IMR-90 (cell line): ENCODE measurements at regions not wholly inside any gene's neighbourhood (a gene's known extent, or its start where the extent isn't known, plus 50 kb on each side); places are given as distances from the start of the nearest gene placed in this dataset.

Experiments used
- ATAC-seq: fragments of 200-7000 bp; cut with Tn5 transposase; 2 replicates; pipeline ENCODE4 v1.9.1; 2020; ENCODE audit warnings: low read depth, mild to moderate bottlenecking, moderate library complexity
- BruUV-seq: library from RNA; stranded (reverse); fragments of 400-500 nt; replicated peaks from 2 replicates; lab custom pipeline; 2021; lab: Mats Ljungman, UMichigan
- CTCF ChIA-PET: fragments of 300-600 bp; formaldehyde crosslinking; extraction: SDS; loops from one replicate; lab custom pipeline; 2021; ENCODE audit warnings: antibody characterized with exemption; lab: Yijun Ruan, JAX
- POLR2A ChIA-PET: fragments of 300-600 bp; sonication (Branson Sonifier 250); formaldehyde crosslinking; loops from one replicate; lab custom pipeline; 2022; ENCODE audit warnings: antibody characterized with exemption; ENCODE audit not compliant: unreplicated experiment; lab: Charles Lee
- DNase-seq: peaks from one replicate; pipeline ENCODE4 v3.0.0; 2013
- H2AFZ ChIP-seq: replicated peaks from 2 replicates; pipeline ENCODE3; 2013; ENCODE audit warnings: low read length, mild to moderate bottlenecking; ENCODE audit not compliant: poor library complexity
- H2AK5ac ChIP-seq: 2 replicates; pipeline ENCODE4 v1.6.1; 2013; ENCODE audit warnings: low read depth, low read length, inconsistent platforms
- H2AK9ac ChIP-seq: replicated peaks from 2 replicates; pipeline ENCODE3; 2013; ENCODE audit warnings: mild to moderate bottlenecking, low read depth, low read length, moderate library complexity; ENCODE audit not compliant: poor library complexity
- H2BK120ac ChIP-seq: 2 replicates; pipeline ENCODE4 v1.6.1; 2013; ENCODE audit warnings: low read depth, low read length, inconsistent platforms
- H2BK15ac ChIP-seq: 3 replicates; pipeline ENCODE4 v1.6.1; 2013; ENCODE audit warnings: low read depth, low read length, inconsistent platforms
- H2BK20ac ChIP-seq: 2 replicates; pipeline ENCODE4 v1.6.1; 2013; ENCODE audit warnings: low read depth, mild to moderate bottlenecking, inconsistent platforms, low read length, moderate library complexity
- H2BK5ac ChIP-seq: 2 replicates; pipeline ENCODE4 v1.6.1; 2013; ENCODE audit warnings: mild to moderate bottlenecking, low read depth, low read length, inconsistent platforms; ENCODE audit not compliant: poor library complexity, severe bottlenecking
- H3K14ac ChIP-seq: replicated peaks from 2 replicates; pipeline ENCODE4 v1.6.1; 2013; ENCODE audit warnings: low read depth, low read length, inconsistent platforms
- H3K18ac ChIP-seq: 2 replicates; pipeline ENCODE4 v1.6.1; 2013; ENCODE audit warnings: low read depth, low read length, control low read depth
- H3K23ac ChIP-seq: 2 replicates; pipeline ENCODE4 v1.6.1; 2013; ENCODE audit warnings: low read depth, low read length, inconsistent platforms
- H3K27ac ChIP-seq: 2 replicates; pipeline ENCODE4 v1.5.1; 2013; ENCODE audit warnings: mild to moderate bottlenecking, control low read depth, low read length; ENCODE audit not compliant: insufficient read depth
- H3K27me3 ChIP-seq: 2 replicates; pipeline ENCODE4 v1.6.1; 2013; ENCODE audit warnings: low read length; ENCODE audit not compliant: control insufficient read depth, insufficient read depth
- H3K36me3 ChIP-seq: 2 replicates; pipeline ENCODE4 v1.6.1; 2013; ENCODE audit warnings: low read length, mixed read lengths; ENCODE audit not compliant: control insufficient read depth, insufficient read depth
- H3K4ac ChIP-seq: 2 replicates; pipeline ENCODE4 v1.6.1; 2013; ENCODE audit warnings: low read depth, low read length, inconsistent platforms
- H3K4me1 ChIP-seq: 2 replicates; pipeline ENCODE4 v1.6.1; 2013; ENCODE audit warnings: low read length, mixed read lengths; ENCODE audit not compliant: control insufficient read depth, insufficient read depth
- H3K4me2 ChIP-seq: 2 replicates; pipeline ENCODE4 v1.6.1; 2013; ENCODE audit warnings: low read depth, mild to moderate bottlenecking, control low read depth, low read length, moderate library complexity
- H3K4me3 ChIP-seq: 2 replicates; pipeline ENCODE4 v1.5.1; 2013; ENCODE audit warnings: low read depth, mild to moderate bottlenecking, control low read depth, low read length, moderate library complexity; ENCODE audit not compliant: insufficient read depth
- H3K56ac ChIP-seq: 2 replicates; pipeline ENCODE4 v1.6.1; 2013; ENCODE audit warnings: low read length, inconsistent platforms; ENCODE audit not compliant: insufficient read depth; ENCODE audit errors: extremely low read depth
- H3K79me1 ChIP-seq, 2 experiments: 2 replicates each; pipeline ENCODE4 v1.6.1; 2013; ENCODE audit warnings: low read length in 2 of 2, inconsistent platforms in 1 of 2, low read depth in 1 of 2
- H3K9ac ChIP-seq: 2 replicates; pipeline ENCODE4 v1.6.1; 2013; ENCODE audit warnings: low read depth, low read length, control low read depth
- H3K9me1 ChIP-seq: 2 replicates; pipeline ENCODE4 v1.6.1; 2013; ENCODE audit warnings: low read length, inconsistent platforms; ENCODE audit not compliant: insufficient read depth
- H3K9me3 ChIP-seq: 2 replicates; pipeline ENCODE4 v1.6.1; 2013; ENCODE audit warnings: low read length; ENCODE audit not compliant: control insufficient read depth, insufficient read depth
- H4K20me1 ChIP-seq: 2 replicates; pipeline ENCODE4 v1.6.1; 2013; ENCODE audit warnings: low read length, inconsistent platforms; ENCODE audit not compliant: insufficient read depth
- H4K5ac ChIP-seq: 2 replicates; pipeline ENCODE4 v1.6.1; 2013; ENCODE audit warnings: mild to moderate bottlenecking, low read depth, low read length, control low read depth
- H4K8ac ChIP-seq, 2 experiments: 2 replicates each; pipeline ENCODE4 v1.6.1; 2013; ENCODE audit warnings: low read depth in 2 of 2, low read length in 2 of 2, control low read depth in 1 of 2, inconsistent platforms in 1 of 2
- H4K91ac ChIP-seq: 2 replicates; pipeline ENCODE4 v1.6.1; 2013; ENCODE audit warnings: low read depth, low read length, inconsistent platforms; ENCODE audit not compliant: insufficient read depth
- CEBPB ChIP-seq: IDR thresholded peaks from 2 replicates; pipeline ENCODE4 v1.6.1; 2012; ENCODE audit warnings: low read depth, low read length, improper control_type of control experiment
- FOS ChIP-seq: fragments of 150-350 bp; IDR thresholded peaks from 2 replicates; pipeline ENCODE4 v1.6.1; 2016; ENCODE audit warnings: low read depth, low read length
- MAFK ChIP-seq: IDR thresholded peaks from 2 replicates; pipeline ENCODE4 v1.6.1; 2012; ENCODE audit warnings: low read depth, low read length, improper control_type of control experiment
- MAZ ChIP-seq: IDR thresholded peaks from 2 replicates; pipeline ENCODE4 v1.6.1; 2012; ENCODE audit warnings: low read depth, mild to moderate bottlenecking, low read length, improper control_type of control experiment, moderate library complexity, borderline replicate concordance
- MXI1 ChIP-seq: IDR thresholded peaks from 2 replicates; pipeline ENCODE4 v1.6.1; 2012; ENCODE audit warnings: low read depth, mild to moderate bottlenecking, low read length, moderate library complexity, borderline replicate concordance
- NFE2L2 ChIP-seq: fragments of 150-350 bp; IDR thresholded peaks from 2 replicates; pipeline ENCODE4 v1.6.1; 2016; ENCODE audit warnings: low read depth, mild to moderate bottlenecking, low read length
- POLR2A ChIP-seq: IDR thresholded peaks from 2 replicates; pipeline ENCODE4 v1.6.1; 2012; ENCODE audit warnings: mild to moderate bottlenecking, low read depth, low read length
- RCOR1 ChIP-seq: IDR thresholded peaks from 2 replicates; pipeline ENCODE4 v1.6.1; 2012; ENCODE audit warnings: mild to moderate bottlenecking, low read length, improper control_type of control experiment; ENCODE audit not compliant: insufficient replicate concordance
- RFX5 ChIP-seq: IDR thresholded peaks from 2 replicates; pipeline ENCODE4 v1.8.0; 2012; ENCODE audit warnings: low read depth, mild to moderate bottlenecking, low read length, moderate library complexity
- dilution Hi-C: fragments of 300-500 bp; cut with HindIII; formaldehyde crosslinking; loops from one replicate; pipeline ENCODE4 v1.14.3; 2018; ENCODE audit warnings: low sequenced_read_pairs; ENCODE audit not compliant: unreplicated experiment
- in situ Hi-C: fragments of 300-500 bp; cut with MboI; formaldehyde crosslinking; loops from 3 replicates; pipeline ENCODE4 v1.14.3; 2019; ENCODE audit warnings: low sequenced_read_pairs, inconsistent platforms, mixed read lengths
- intact Hi-C: fragments of 100-400 bp; cut with micrococcal nuclease; formaldehyde crosslinking; loops from 2 replicates; pipeline ENCODE4 v1.10.0; 2022
- TF ChIP-seq, protein P1 (sequence below): conservative IDR thresholded peaks from 2 replicates; pipeline ENCODE4 v1.5.1; 2012; ENCODE audit warnings: mild to moderate bottlenecking, low read depth, low read length, improper control_type of control experiment

DNA sequence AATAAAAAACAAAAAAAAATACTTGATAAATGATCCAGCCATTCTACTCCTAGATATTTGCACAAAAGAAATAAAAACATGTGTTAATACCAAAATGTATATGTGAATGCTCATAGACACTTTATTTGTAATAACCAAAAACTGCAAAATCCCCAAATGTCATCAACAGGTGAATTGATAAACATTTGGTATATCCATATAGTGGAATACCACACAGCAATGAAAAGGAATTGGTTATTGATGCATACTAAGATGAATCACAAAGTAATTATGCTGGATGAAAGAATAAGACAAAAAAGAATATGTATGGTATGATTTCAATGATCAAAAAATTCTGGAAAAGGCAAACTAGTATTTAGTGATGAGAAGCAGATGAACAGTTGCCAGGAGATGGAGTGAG, 124.7 kb upstream of the VASH1 start:
- no peak overlapping the region for H3K4me3 ChIP-seq
- peaks cover 7% of the 10 kb centered on the region for H3K27me3 ChIP-seq
- dilution Hi-C loops: no loop called here
- no peak overlapping the region for H3K14ac ChIP-seq
- H2AK9ac ChIP-seq: no peak overlapping the region
- H2BK120ac ChIP-seq: no peak overlapping the region
- ChIA-PET CTCF (no interaction called here), POLR2A (no interaction called here)
- H2BK20ac ChIP-seq: no peak overlapping the region
- intact Hi-C loops: no loop called here
- no peak overlapping the region for H4K5ac ChIP-seq
- no peaks in the 10 kb centered on the region for H3K36me3 ChIP-seq
- no peak overlapping the region for H3K9ac ChIP-seq
- H3K9me1 ChIP-seq: no peaks in the 10 kb centered on the region
- H2AFZ ChIP-seq: no peak overlapping the region
- no peak overlapping the region for H3K4me2 ChIP-seq
- ATAC-seq (no peak), DNase-seq (no peak)
- in situ Hi-C loops: loop anchor here (25.0 kb wide), 1 partner anchor 924 kb away; no protein-coding TSS in a partner anchor
- H4K91ac ChIP-seq: no peak overlapping the region
- H3K4me1 ChIP-seq: no peaks in the 10 kb centered on the region
- TF ChIP-seq FOS (no peak), RFX5 (no peak), CEBPB (no peak), POLR2A (no peak), NFE2L2 (no peak), RCOR1 (no peak), MAZ (no peak), MAFK (no peak), MXI1 (no peak)
- TF ChIP-seq, protein P1, sequence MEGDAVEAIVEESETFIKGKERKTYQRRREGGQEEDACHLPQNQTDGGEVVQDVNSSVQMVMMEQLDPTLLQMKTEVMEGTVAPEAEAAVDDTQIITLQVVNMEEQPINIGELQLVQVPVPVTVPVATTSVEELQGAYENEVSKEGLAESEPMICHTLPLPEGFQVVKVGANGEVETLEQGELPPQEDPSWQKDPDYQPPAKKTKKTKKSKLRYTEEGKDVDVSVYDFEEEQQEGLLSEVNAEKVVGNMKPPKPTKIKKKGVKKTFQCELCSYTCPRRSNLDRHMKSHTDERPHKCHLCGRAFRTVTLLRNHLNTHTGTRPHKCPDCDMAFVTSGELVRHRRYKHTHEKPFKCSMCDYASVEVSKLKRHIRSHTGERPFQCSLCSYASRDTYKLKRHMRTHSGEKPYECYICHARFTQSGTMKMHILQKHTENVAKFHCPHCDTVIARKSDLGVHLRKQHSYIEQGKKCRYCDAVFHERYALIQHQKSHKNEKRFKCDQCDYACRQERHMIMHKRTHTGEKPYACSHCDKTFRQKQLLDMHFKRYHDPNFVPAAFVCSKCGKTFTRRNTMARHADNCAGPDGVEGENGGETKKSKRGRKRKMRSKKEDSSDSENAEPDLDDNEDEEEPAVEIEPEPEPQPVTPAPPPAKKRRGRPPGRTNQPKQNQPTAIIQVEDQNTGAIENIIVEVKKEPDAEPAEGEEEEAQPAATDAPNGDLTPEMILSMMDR: no peak
- H2BK5ac ChIP-seq: no peak overlapping the region
- H2AK5ac ChIP-seq: no peak overlapping the region
- H3K9me3 ChIP-seq: no peaks in the 10 kb centered on the region
- H3K79me1 ChIP-seq: no peaks in the 10 kb centered on the region
- no peak overlapping the region for H2BK15ac ChIP-seq
- BruUV-seq: no TSS peak
- H3K56ac ChIP-seq: no peak overlapping the region
- no peaks in the 10 kb centered on the region for H4K20me1 ChIP-seq
- H3K23ac ChIP-seq: no peak overlapping the region
- no peak overlapping the region for H3K4ac ChIP-seq
- H3K27ac ChIP-seq: no peak overlapping the region
- H3K18ac ChIP-seq: no peak overlapping the region
- H4K8ac ChIP-seq: no peak overlapping the region
